H1 (cell line): ENCODE measurements at regions not wholly inside any gene's neighbourhood (a gene's known extent, or its start where the extent isn't known, plus 50 kb on each side); places are given as distances from the start of the nearest gene placed in this dataset.

ENCODE experiments used
- POU5F1 ChIP-seq: IDR thresholded peaks from 2 replicates; pipeline ENCODE4 v1.6.1; 2011; ENCODE audit warnings: low read depth, mild to moderate bottlenecking, low read length, moderate library complexity
- SP1 ChIP-seq: IDR thresholded peaks from 2 replicates; pipeline ENCODE4 v1.6.1; 2011; ENCODE audit warnings: low read depth, low read length

- TF ChIP-seq SP1 (no peak), POU5F1 (no peak)
These were observed 613.9 kb downstream of the PTPRU start (continued) for GRCh38 chr1:29849991-29850757.
